ENCODE measurements at regions not wholly inside any gene's neighbourhood (a gene's known extent, or its start where the extent isn't known, plus 50 kb on each side); places are given as distances from the start of the nearest gene placed in this dataset.

- no peak overlapping the region for H3K4me2 ChIP-seq (ENCODE audit: low read depth, low read length)
- no peak overlapping the region for H3K4me3 ChIP-seq (ENCODE audit: low read length)
- no peaks in the 10 kb centered on the region for H3K9me2 ChIP-seq (replicated peaks; ENCODE audit: insufficient read depth, low read length)
- no peaks in the 10 kb centered on the region for H4K20me1 ChIP-seq (ENCODE audit: insufficient read depth, low read length)
- no peaks in the 10 kb centered on the region for H3K4me1 ChIP-seq (ENCODE audit: low read length)
- no peak overlapping the region for H2AFZ ChIP-seq (ENCODE audit: low read length)
- H3K9ac ChIP-seq (ENCODE audit: low read length): no peak overlapping the region
- TF ChIP-seq EZH2phosphoT487 (IDR thresholded peaks at IDR 0.05; ENCODE audit: low read length) (no peak), EZH2 (optimal IDR thresholded peaks at IDR 0.05; ENCODE audit: low read depth, low read length) (no peak), CTCF (IDR thresholded peaks at IDR 0.05; ENCODE audit: low read length) (no peak)
- H3K36me3 ChIP-seq (replicated peaks; ENCODE audit: insufficient read depth, low read length): no peaks in the 10 kb centered on the region
- H3K27ac ChIP-seq (ENCODE audit: low read length): no peak overlapping the region
- no peaks in the 10 kb centered on the region for H3K79me2 ChIP-seq (ENCODE audit: low read length)
- H3K9me3 ChIP-seq (replicated peaks; ENCODE audit: insufficient read depth, low read length): no peaks in the 10 kb centered on the region
- H3F3A ChIP-seq (ENCODE audit: insufficient read depth, low read length): no peaks in the 10 kb centered on the region
- no peak for DNase-seq
- no peaks in the 10 kb centered on the region for H3K27me3 ChIP-seq (replicated peaks; ENCODE audit: insufficient read depth, low read length)
Observed at GRCh38 chr6:14719270-14719669, 526.6 kb upstream of the JARID2 start.

GRCh38 chr6:14720411-14721102 is 525.3 kb upstream of the JARID2 start:
- Histone ChIP-seq H3K4me1 (ENCODE audit: low read length) (no peaks in the 10 kb centered on the region), H3K27ac (ENCODE audit: low read length) (no peak overlapping the region), H3K9me2 (replicated peaks; ENCODE audit: insufficient read depth, low read length) (no peaks in the 10 kb centered on the region), H3F3A (ENCODE audit: insufficient read depth, low read length) (no peaks in the 10 kb centered on the region), H3K9ac (ENCODE audit: low read length) (no peak overlapping the region), H3K27me3 (replicated peaks; ENCODE audit: insufficient read depth, low read length) (no peaks in the 10 kb centered on the region), H3K9me3 (replicated peaks; ENCODE audit: insufficient read depth, low read length) (no peaks in the 10 kb centered on the region), H3K79me2 (ENCODE audit: low read length) (no peaks in the 10 kb centered on the region), H4K20me1 (ENCODE audit: insufficient read depth, low read length) (no peaks in the 10 kb centered on the region), H2AFZ (ENCODE audit: low read length) (no peak overlapping the region), H3K4me3 (ENCODE audit: low read length) (no peak overlapping the region), H3K36me3 (replicated peaks; ENCODE audit: insufficient read depth, low read length) (no peaks in the 10 kb centered on the region), H3K4me2 (ENCODE audit: low read depth, low read length) (no peak overlapping the region)
- TF ChIP-seq EZH2 (optimal IDR thresholded peaks at IDR 0.05; ENCODE audit: low read depth, low read length) (no peak), EZH2phosphoT487 (IDR thresholded peaks at IDR 0.05; ENCODE audit: low read length) (no peak), CTCF (IDR thresholded peaks at IDR 0.05; ENCODE audit: low read length) (no peak)
- DNase-seq: no peak

GRCh38 chr6:14721103-14721758 is 524.6 kb upstream of the JARID2 start:
- Histone ChIP-seq H3K4me3 (ENCODE audit: low read length) (no peak overlapping the region), H3F3A (ENCODE audit: insufficient read depth, low read length) (no peaks in the 10 kb centered on the region), H3K79me2 (ENCODE audit: low read length) (no peaks in the 10 kb centered on the region), H3K4me1 (ENCODE audit: low read length) (no peaks in the 10 kb centered on the region), H3K36me3 (replicated peaks; ENCODE audit: insufficient read depth, low read length) (no peaks in the 10 kb centered on the region), H2AFZ (ENCODE audit: low read length) (no peak overlapping the region), H3K9ac (ENCODE audit: low read length) (no peak overlapping the region), H4K20me1 (ENCODE audit: insufficient read depth, low read length) (no peaks in the 10 kb centered on the region), H3K9me3 (replicated peaks; ENCODE audit: insufficient read depth, low read length) (no peaks in the 10 kb centered on the region), H3K27me3 (replicated peaks; ENCODE audit: insufficient read depth, low read length) (no peaks in the 10 kb centered on the region), H3K4me2 (ENCODE audit: low read depth, low read length) (no peak overlapping the region), H3K9me2 (replicated peaks; ENCODE audit: insufficient read depth, low read length) (no peaks in the 10 kb centered on the region), H3K27ac (ENCODE audit: low read length) (no peak overlapping the region)
- DNase-seq: no peak
- TF ChIP-seq EZH2phosphoT487 (IDR thresholded peaks at IDR 0.05; ENCODE audit: low read length) (no peak), EZH2 (optimal IDR thresholded peaks at IDR 0.05; ENCODE audit: low read depth, low read length) (no peak), CTCF (IDR thresholded peaks at IDR 0.05; ENCODE audit: low read length) (no peak)

All from MM.1S (cell line).